D721Med (cell line): ENCODE measurements at regions not wholly inside any gene's neighbourhood (a gene's known extent, or its start where the extent isn't known, plus 50 kb on each side); places are given as distances from the start of the nearest gene placed in this dataset.

Source experiments
- DNase-seq: peaks from one replicate; pipeline ENCODE4 v3.0.0; 2011; ENCODE audit warnings: low spot score; ENCODE audit not compliant: insufficient read length
- FAIRE-seq: peaks from 2 replicates; lab custom pipeline; 2011; peaks lifted over from hg19 to GRCh38; lab: Jason Lieb, UNC
- TF ChIP-seq, protein P1 (sequence below): IDR thresholded peaks from 2 replicates; pipeline ENCODE4 v1.5.1; 2012; ENCODE audit warnings: mild to moderate bottlenecking, control low read depth; ENCODE audit not compliant: insufficient read depth; ENCODE audit errors: missing control alignments

- TF ChIP-seq, protein P1, sequence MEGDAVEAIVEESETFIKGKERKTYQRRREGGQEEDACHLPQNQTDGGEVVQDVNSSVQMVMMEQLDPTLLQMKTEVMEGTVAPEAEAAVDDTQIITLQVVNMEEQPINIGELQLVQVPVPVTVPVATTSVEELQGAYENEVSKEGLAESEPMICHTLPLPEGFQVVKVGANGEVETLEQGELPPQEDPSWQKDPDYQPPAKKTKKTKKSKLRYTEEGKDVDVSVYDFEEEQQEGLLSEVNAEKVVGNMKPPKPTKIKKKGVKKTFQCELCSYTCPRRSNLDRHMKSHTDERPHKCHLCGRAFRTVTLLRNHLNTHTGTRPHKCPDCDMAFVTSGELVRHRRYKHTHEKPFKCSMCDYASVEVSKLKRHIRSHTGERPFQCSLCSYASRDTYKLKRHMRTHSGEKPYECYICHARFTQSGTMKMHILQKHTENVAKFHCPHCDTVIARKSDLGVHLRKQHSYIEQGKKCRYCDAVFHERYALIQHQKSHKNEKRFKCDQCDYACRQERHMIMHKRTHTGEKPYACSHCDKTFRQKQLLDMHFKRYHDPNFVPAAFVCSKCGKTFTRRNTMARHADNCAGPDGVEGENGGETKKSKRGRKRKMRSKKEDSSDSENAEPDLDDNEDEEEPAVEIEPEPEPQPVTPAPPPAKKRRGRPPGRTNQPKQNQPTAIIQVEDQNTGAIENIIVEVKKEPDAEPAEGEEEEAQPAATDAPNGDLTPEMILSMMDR: no peak
- DNase-seq: no peak
- no peak for FAIRE-seq
These were observed 173.3 kb upstream of the MYCN start for GRCh38 chr2:15766911-15767597.

DNA sequence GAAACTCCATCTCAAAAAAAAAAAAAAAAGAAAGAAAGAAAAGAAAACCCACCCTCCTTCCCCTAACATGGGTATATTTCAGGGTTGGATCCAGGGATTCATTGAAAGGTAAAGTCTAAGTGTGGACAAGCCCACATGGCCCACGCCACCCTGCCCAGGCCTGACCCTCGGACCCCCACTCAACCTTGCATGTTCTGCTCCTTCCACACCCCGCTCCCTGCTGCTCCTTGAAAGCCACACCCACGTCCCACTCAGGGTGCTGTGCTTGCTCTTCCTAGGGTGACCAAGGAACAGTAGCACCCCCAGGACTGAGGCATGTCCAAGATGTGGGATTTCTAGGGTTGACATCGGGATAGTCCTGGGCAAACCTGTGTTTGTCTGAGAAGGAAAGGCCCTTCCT is 172.7 kb upstream of the MYCN start:
- TF ChIP-seq, protein P1: no peak
- FAIRE-seq: no peak

DNA sequence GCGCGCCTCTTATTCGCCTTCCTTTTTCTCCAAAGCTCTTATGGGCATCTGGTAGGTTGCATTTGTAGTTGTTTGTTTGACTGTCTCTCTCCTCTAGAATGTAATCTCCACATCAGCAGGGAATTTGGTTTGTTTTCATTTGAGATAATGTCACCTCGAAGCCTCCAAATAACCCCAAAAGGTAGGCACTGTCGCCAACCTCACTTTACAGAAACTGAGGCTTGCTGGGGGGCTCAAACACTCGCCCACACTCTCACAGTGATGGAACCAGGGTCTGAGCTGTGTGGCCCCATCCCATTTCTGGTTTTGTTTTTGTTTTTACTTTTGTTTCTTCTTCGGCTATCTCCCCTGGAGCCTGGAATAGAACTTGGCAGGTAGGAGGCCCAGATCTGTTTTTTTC is 172.2 kb upstream of the MYCN start:
- no peak for FAIRE-seq
- TF ChIP-seq, protein P1: no peak
- DNase-seq: no peak

More for the DNA sequence above, 172.7 kb upstream of the MYCN start:
- DNase-seq: no peak

DNA sequence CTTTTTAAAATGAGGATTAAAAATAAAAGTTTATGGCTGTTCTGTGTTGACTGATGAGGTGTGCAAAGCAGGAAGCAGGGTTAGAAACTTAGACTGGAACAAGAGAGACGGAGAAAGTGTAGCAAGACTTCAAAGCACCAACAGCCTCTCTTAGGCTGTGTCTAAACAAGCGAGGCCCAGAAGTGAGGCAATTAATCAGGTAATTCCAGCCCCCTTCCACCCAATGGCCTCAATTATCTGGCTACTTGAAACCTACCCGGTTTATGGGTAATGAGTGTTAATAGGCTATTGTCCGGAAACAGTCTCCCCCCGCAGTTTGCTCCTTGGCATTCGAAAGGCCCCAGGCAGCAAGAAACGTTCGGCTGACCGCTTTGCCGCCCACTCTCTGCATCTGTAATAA is 171.7 kb upstream of the MYCN start:
- no peak for DNase-seq
- TF ChIP-seq, protein P1: no peak
- no peak for FAIRE-seq

DNA sequence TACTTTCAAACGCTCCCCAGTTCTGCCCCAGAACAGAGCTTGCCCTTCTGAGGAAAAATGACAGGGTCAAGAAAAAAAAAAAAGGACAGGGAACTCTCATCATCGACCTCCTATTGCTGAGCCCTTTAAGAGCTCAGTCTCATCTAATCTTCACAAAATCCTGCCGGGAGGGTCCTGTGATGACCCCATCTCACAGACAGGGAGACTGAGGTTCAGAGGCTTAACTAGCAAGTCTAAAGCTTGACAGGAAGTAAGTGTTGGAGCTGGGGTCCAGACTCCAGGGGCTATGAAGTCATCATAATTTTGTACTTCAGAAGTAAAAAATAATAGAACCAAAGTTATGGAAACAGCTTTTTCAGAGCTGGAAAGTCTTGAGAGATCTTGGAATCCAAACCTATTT is 171.1 kb upstream of the MYCN start:
- no peak for FAIRE-seq

DNA sequence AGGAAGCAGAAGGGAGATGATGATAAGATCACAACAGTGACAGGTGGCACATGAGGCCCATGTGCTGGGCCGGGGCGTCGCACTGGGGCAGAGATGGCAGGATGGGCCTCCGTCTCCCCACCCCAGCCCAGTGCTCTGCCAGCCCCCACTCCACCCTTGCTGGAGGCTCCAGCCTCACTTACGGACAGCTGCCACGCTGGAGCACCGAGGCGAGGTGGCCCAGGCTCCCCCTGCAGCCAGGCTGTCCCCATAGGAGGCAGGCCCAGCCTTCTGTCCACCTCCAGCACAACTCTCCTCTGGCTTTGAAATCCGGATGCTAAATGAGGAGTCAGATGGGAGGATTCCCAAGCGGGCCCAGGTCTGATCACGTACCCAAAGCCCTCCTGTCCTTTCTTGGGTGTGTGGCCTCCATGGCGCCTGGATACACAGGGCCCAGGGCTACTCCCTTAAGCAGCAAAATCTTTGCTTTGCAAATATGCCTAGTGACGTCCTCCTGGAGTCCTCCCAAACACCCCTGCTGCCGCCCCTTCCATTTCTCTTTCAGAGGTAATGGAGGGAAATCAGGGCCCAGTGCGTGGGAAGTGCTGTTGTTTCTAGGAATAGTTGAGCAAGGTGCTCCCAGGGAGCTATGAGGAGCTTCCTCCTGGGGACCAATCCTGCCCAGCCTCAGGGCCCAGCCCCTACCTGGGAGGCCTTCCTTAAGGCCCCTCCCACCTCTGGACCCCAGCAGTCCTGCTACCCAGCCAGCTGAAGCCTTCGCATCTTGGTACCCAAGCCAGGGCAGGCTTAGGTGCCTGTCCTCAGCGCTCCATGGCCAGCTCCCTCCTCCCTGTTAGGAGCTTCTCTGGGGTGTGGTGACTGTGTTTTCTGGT is 170.4 kb upstream of the MYCN start:
- TF ChIP-seq, protein P1: no peak
- FAIRE-seq (no peak), DNase-seq (no peak)

More for the DNA sequence above, 171.1 kb upstream of the MYCN start:
- no peak for DNase-seq
- TF ChIP-seq, protein P1: no peak
